ENCODE measurements at regions not wholly inside any gene's neighbourhood (a gene's known extent, or its start where the extent isn't known, plus 50 kb on each side); places are given as distances from the start of the nearest gene placed in this dataset.

- TF ChIP-seq, protein P1, sequence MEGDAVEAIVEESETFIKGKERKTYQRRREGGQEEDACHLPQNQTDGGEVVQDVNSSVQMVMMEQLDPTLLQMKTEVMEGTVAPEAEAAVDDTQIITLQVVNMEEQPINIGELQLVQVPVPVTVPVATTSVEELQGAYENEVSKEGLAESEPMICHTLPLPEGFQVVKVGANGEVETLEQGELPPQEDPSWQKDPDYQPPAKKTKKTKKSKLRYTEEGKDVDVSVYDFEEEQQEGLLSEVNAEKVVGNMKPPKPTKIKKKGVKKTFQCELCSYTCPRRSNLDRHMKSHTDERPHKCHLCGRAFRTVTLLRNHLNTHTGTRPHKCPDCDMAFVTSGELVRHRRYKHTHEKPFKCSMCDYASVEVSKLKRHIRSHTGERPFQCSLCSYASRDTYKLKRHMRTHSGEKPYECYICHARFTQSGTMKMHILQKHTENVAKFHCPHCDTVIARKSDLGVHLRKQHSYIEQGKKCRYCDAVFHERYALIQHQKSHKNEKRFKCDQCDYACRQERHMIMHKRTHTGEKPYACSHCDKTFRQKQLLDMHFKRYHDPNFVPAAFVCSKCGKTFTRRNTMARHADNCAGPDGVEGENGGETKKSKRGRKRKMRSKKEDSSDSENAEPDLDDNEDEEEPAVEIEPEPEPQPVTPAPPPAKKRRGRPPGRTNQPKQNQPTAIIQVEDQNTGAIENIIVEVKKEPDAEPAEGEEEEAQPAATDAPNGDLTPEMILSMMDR (IDR thresholded peaks at IDR 0.05) = no peak
- no peaks in the 10 kb centered on the region for H3K4me1 ChIP-seq (ENCODE audit: low read depth)
- H3K9me3 ChIP-seq = no peaks in the 10 kb centered on the region
- DNase-seq (no peak), ATAC-seq (no peak)
- H3K4me3 ChIP-seq = no peak overlapping the region
- no peaks in the 10 kb centered on the region for H3K36me3 ChIP-seq (ENCODE audit: low read depth)
- intact Hi-C loops (cut with DNase I, micrococcal nuclease) = no loop called here
Observed at GRCh38 chr1:96087719-96088118, 633.9 kb upstream of the PTBP2 start.

DNA sequence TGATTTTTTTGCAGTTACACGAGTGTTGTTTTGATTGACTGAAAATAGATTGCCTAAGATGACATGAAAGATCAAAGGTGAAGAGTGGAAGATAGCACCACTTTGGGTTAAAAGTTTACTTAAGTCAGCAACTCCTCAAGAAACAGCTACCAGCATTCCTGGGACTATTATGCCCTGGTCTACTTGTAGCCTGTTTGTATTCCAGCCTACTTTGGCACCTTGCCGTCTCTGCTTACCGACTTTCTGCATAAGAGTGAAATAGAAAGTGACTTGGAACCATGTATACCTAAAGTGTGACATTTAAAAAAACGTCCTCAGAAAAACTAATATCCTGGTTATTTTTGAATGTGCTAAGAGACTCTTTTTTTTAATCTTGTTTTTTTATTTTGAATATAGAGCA, 631.5 kb upstream of the PTBP2 start:
- Histone ChIP-seq H3K36me3 (ENCODE audit: low read depth) (no peaks in the 10 kb centered on the region), H3K4me3 (no peak overlapping the region), H3K4me1 (ENCODE audit: low read depth) (no peaks in the 10 kb centered on the region), H3K9me3 (no peaks in the 10 kb centered on the region)
- intact Hi-C loops (cut with DNase I, micrococcal nuclease) = no loop called here
- ATAC-seq (no peak), DNase-seq (no peak)
- TF ChIP-seq, protein P1 (IDR thresholded peaks at IDR 0.05) = no peak

DNA sequence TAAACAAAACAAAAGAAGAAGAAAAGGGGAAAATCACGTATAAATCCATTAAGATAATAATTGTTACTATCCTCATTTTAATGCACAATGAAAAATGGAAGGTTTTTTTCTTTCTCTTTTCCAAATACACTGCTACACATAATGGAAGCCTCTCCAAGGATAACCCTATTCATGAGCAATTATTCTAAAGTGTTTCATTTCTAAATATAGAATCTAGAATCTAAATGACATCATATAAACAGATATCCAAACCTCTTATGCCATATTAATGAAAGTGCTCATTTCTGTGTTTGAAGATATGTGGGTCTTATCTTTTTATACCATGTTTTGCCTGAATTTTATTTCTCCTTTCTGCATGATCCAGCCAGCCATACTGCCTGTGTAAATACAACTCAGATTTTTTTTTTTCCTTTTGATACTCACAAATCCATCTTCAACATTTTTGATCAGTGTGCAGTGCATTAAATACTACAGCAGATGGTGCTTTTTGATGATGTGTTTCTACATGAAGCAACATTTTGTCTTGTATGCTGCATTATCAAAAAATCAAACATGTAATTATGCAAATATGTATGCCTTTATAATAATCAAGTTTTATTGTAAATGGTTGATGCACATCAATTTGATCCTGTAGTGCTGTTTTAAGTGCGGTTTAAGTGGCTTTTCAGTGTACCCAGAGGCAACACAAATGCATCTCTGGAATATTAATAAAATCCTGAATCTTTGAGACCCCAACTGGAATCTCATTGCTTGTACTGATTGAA, 625.6 kb upstream of the PTBP2 start:
- TF ChIP-seq, protein P1 (IDR thresholded peaks at IDR 0.05) = no peak
- Histone ChIP-seq H3K9me3 (no peaks in the 10 kb centered on the region), H3K36me3 (ENCODE audit: low read depth) (no peaks in the 10 kb centered on the region), H3K4me1 (ENCODE audit: low read depth) (no peaks in the 10 kb centered on the region), H3K4me3 (no peak overlapping the region)
- intact Hi-C loops (cut with DNase I, micrococcal nuclease) = no loop called here
- ATAC-seq (no peak), DNase-seq (no peak)

- ATAC-seq = no peak
- intact Hi-C loops (cut with DNase I, micrococcal nuclease) = no loop called here
- Histone ChIP-seq H3K4me3 (no peak overlapping the region), H3K9me3 (no peaks in the 10 kb centered on the region), H3K4me1 (ENCODE audit: low read depth) (no peaks in the 10 kb centered on the region), H3K36me3 (ENCODE audit: low read depth) (no peaks in the 10 kb centered on the region)
- no peak for DNase-seq
- TF ChIP-seq, protein P1 (IDR thresholded peaks at IDR 0.05) = no peak
Observed at GRCh38 chr1:96096613-96097321, 624.8 kb upstream of the PTBP2 start.

- Histone ChIP-seq H3K36me3 (ENCODE audit: low read depth) (no peaks in the 10 kb centered on the region), H3K4me1 (ENCODE audit: low read depth) (no peaks in the 10 kb centered on the region), H3K4me3 (no peak overlapping the region), H3K9me3 (peaks cover 6% of the 10 kb centered on the region)
- TF ChIP-seq, protein P1 (IDR thresholded peaks at IDR 0.05) = no peak
- DNase-seq (no peak), ATAC-seq (no peak)
- intact Hi-C loops (cut with DNase I, micrococcal nuclease) = no loop called here
Observed at GRCh38 chr1:96104506-96104905, 617.1 kb upstream of the PTBP2 start.

All from mucosa of descending colon (tissue), 3 donors.